Endodermal cell (in vitro differentiated cells): ENCODE measurements at regions not wholly inside any gene's neighbourhood (a gene's known extent, or its start where the extent isn't known, plus 50 kb on each side); places are given as distances from the start of the nearest gene placed in this dataset.

Source experiments
- DNase-seq: peaks from one replicate; pipeline ENCODE4 v3.0.0-alpha.2; 2017
- H3K27ac ChIP-seq: 2 replicates; pipeline ENCODE4 v1.5.1; 2013; ENCODE audit warnings: mild to moderate bottlenecking, low read depth, low read length, moderate library complexity
- H3K27me3 ChIP-seq: 2 replicates; pipeline ENCODE4 v1.6.1; 2013; ENCODE audit warnings: mild to moderate bottlenecking, low read length, moderate library complexity; ENCODE audit not compliant: insufficient read depth, control insufficient read depth, poor library complexity, severe bottlenecking
- H3K36me3 ChIP-seq: 2 replicates; pipeline ENCODE4 v1.7.0; 2013; ENCODE audit warnings: mild to moderate bottlenecking, low read length, moderate library complexity; ENCODE audit not compliant: control insufficient read depth, insufficient read depth
- H3K4me1 ChIP-seq: one replicate; pipeline ENCODE4 v1.7.0; 2013; ENCODE audit warnings: low read length; ENCODE audit not compliant: control insufficient read depth, insufficient read depth
- H3K4me3 ChIP-seq: 2 replicates; pipeline ENCODE4 v1.5.1; 2013; ENCODE audit warnings: mild to moderate bottlenecking, low read length, moderate library complexity
- H3K9ac ChIP-seq: 2 replicates; pipeline ENCODE4 v1.6.1; 2013; ENCODE audit warnings: mild to moderate bottlenecking, low read length, moderate library complexity; ENCODE audit not compliant: poor library complexity, severe bottlenecking; ENCODE audit errors: extremely low read depth
- H3K9me3 ChIP-seq: 2 replicates; pipeline ENCODE4 v1.6.1; 2013; ENCODE audit warnings: mild to moderate bottlenecking, low read length, moderate library complexity; ENCODE audit not compliant: control insufficient read depth
- H3K27ac Mint-ChIP-seq: 2 replicates; pipeline ENCODE4 v1.8.0; 2020; ENCODE audit warnings: mixed read lengths
- H3K27me3 Mint-ChIP-seq: 2 replicates; pipeline ENCODE4 v1.8.0; 2021; ENCODE audit warnings: mild to moderate bottlenecking, mixed read lengths; ENCODE audit not compliant: insufficient read depth
- H3K36me3 Mint-ChIP-seq: 2 replicates; pipeline ENCODE4 v1.8.0; 2020; ENCODE audit warnings: low read depth, mixed read lengths
- H3K4me1 Mint-ChIP-seq: 2 replicates; pipeline ENCODE4 v1.8.0; 2020; ENCODE audit warnings: mixed read lengths
- H3K4me3 Mint-ChIP-seq: 2 replicates; pipeline ENCODE4 v1.8.0; 2020; ENCODE audit warnings: mild to moderate bottlenecking, moderate library complexity, mixed read lengths
- H3K9me3 Mint-ChIP-seq: 2 replicates; pipeline ENCODE4 v1.8.0; 2020; ENCODE audit warnings: mild to moderate bottlenecking, mixed read lengths
- CTCF ChIP-seq: fragments of 200-600 bp; sonication (generic); conservative IDR thresholded peaks from 2 replicates; pipeline ENCODE4 v1.5.0; 2021; ENCODE audit warnings: antibody characterized with exemption, mild to moderate bottlenecking
- WGBS, 2 experiments: methylation state at CpG; one replicate each; pipeline versions ENCODE4 v1.1.5 to v1.1.7; 2013; ENCODE audit warnings: missing lambda C conversion rate in 2 of 2, mixed read lengths in 1 of 2; ENCODE audit not compliant: insufficient coverage in 1 of 2, insufficient read length in 1 of 2; 5-methylcytosine and 5-hydroxymethylcytosine counted together

- no peak overlapping the region for H3K9ac ChIP-seq
- Mint-ChIP-seq H3K4me3 (no peak overlapping the region), H3K27me3 (no peaks in the 10 kb centered on the region), H3K27ac (no peak overlapping the region), H3K9me3 (peaks cover 1% of the 10 kb centered on the region), H3K4me1 (peaks cover 1% of the 10 kb centered on the region), H3K36me3 (no peaks in the 10 kb centered on the region)
- H3K9me3 ChIP-seq = no peaks in the 10 kb centered on the region
- H3K27me3 ChIP-seq = no peaks in the 10 kb centered on the region
- H3K4me1 ChIP-seq = no peaks in the 10 kb centered on the region
- H3K36me3 ChIP-seq = no peaks in the 10 kb centered on the region
- no peak overlapping the region for H3K4me3 ChIP-seq
- no peak overlapping the region for H3K27ac ChIP-seq
- DNase-seq = no peak
- no peak for TF ChIP-seq CTCF
Measured at GRCh38 chr1:99520121-99520520, 125.8 kb upstream of the PALMD start.

GRCh38 chr1:99525331-99525730 lies 120.6 kb upstream of the PALMD start:
- WGBS, 2 experiments = 70% methylated on average over 1 of the region's 1 CpG; no CpG with 5 or more reads in 1 of the 2 experiments

GRCh38 chr1:99527078-99527477 lies 118.8 kb upstream of the PALMD start:
- no peak overlapping the region for H3K9ac ChIP-seq
- no peaks in the 10 kb centered on the region for H3K27me3 ChIP-seq
- no peak overlapping the region for H3K4me3 Mint-ChIP-seq
- H3K36me3 Mint-ChIP-seq = no peaks in the 10 kb centered on the region
- H3K9me3 Mint-ChIP-seq = no peaks in the 10 kb centered on the region
- H3K36me3 ChIP-seq = no peaks in the 10 kb centered on the region
- H3K4me3 ChIP-seq = no peak overlapping the region
- no peak overlapping the region for H3K27ac Mint-ChIP-seq
- H3K4me1 ChIP-seq = peaks cover 2% of the 10 kb centered on the region
- no peak for DNase-seq
- 88% methylated on average over 3 of the region's 3 CpGs; no CpG with 5 or more reads in 1 of the 2 experiments for WGBS, 2 experiments
- H3K27ac ChIP-seq = no peak overlapping the region
- H3K4me1 Mint-ChIP-seq = peaks cover 11% of the 10 kb centered on the region
- peak; percentile 67 for TF ChIP-seq CTCF
- H3K27me3 Mint-ChIP-seq = no peaks in the 10 kb centered on the region
- no peaks in the 10 kb centered on the region for H3K9me3 ChIP-seq

More at GRCh38 chr1:99525331-99525730, 120.6 kb upstream of the PALMD start:
- DNase-seq = no peak
- no peak overlapping the region for H3K9ac ChIP-seq
- no peak overlapping the region for H3K27ac Mint-ChIP-seq
- H3K36me3 ChIP-seq = no peaks in the 10 kb centered on the region
- no peak overlapping the region for H3K27ac ChIP-seq
- H3K27me3 Mint-ChIP-seq = no peaks in the 10 kb centered on the region
- peaks cover 11% of the 10 kb centered on the region for H3K4me1 Mint-ChIP-seq
- no peaks in the 10 kb centered on the region for H3K9me3 ChIP-seq
- H3K27me3 ChIP-seq = no peaks in the 10 kb centered on the region
- H3K4me3 Mint-ChIP-seq = no peak overlapping the region
- no peak for TF ChIP-seq CTCF
- H3K36me3 Mint-ChIP-seq = no peaks in the 10 kb centered on the region
- peaks cover 1% of the 10 kb centered on the region for H3K9me3 Mint-ChIP-seq
- H3K4me1 ChIP-seq = peaks cover 2% of the 10 kb centered on the region
- H3K4me3 ChIP-seq = no peak overlapping the region
